ENCODE measurements at regions not wholly inside any gene's neighbourhood (a gene's known extent, or its start where the extent isn't known, plus 50 kb on each side); places are given as distances from the start of the nearest gene placed in this dataset.

- no peak overlapping the region for H3K4me3 ChIP-seq (ENCODE audit: low read length)
- no peak for TF ChIP-seq CTCF (conservative IDR thresholded peaks at IDR 0.05; ENCODE audit: low read depth, low read length)
- no peak for DNase-seq (ENCODE audit: low read depth)
These were observed 146.1 kb upstream of the SLC28A3 start for GRCh38 chr9:84486663-84487062.

- no peak overlapping the region for H3K4me3 ChIP-seq (ENCODE audit: low read length)
- no peak for DNase-seq (ENCODE audit: low read depth)
- TF ChIP-seq CTCF (conservative IDR thresholded peaks at IDR 0.05; ENCODE audit: low read depth, low read length): no peak
These were observed 149.8 kb upstream of the SLC28A3 start for GRCh38 chr9:84490206-84490841.

- H3K4me3 ChIP-seq (ENCODE audit: low read length): no peak overlapping the region
- TF ChIP-seq CTCF (conservative IDR thresholded peaks at IDR 0.05; ENCODE audit: low read depth, low read length): no peak
- no peak for DNase-seq (ENCODE audit: low read depth)
These were observed 150.3 kb upstream of the SLC28A3 start for GRCh38 chr9:84490842-84491325.

- DNase-seq (ENCODE audit: low read depth): no peak
- H3K4me3 ChIP-seq (ENCODE audit: low read length): no peak overlapping the region
- TF ChIP-seq CTCF (conservative IDR thresholded peaks at IDR 0.05; ENCODE audit: low read depth, low read length): no peak
These were observed 152.0 kb upstream of the SLC28A3 start for GRCh38 chr9:84492366-84493159.

GRCh38 chr9:84493284-84493947 is 152.9 kb upstream of the SLC28A3 start:
- TF ChIP-seq CTCF (conservative IDR thresholded peaks at IDR 0.05; ENCODE audit: low read depth, low read length): no peak
- H3K4me3 ChIP-seq (ENCODE audit: low read length): no peak overlapping the region
- DNase-seq (ENCODE audit: low read depth): no peak

- no peak overlapping the region for H3K4me3 ChIP-seq (ENCODE audit: low read length)
- TF ChIP-seq CTCF (conservative IDR thresholded peaks at IDR 0.05; ENCODE audit: low read depth, low read length): no peak
- DNase-seq (ENCODE audit: low read depth): no peak
These were observed 159.5 kb upstream of the SLC28A3 start for GRCh38 chr9:84499969-84500582.

Data from retinal pigment epithelial cell (primary cell).